Liver (tissue), 7 donors: ENCODE measurements at regions not wholly inside any gene's neighbourhood (a gene's known extent, or its start where the extent isn't known, plus 50 kb on each side); places are given as distances from the start of the nearest gene placed in this dataset.

Experiments
- DNase-seq: peaks from one replicate; pipeline ENCODE4 v3.0.0-alpha.2; 2017; ENCODE audit warnings: low spot score
- H3K27ac ChIP-seq, 2 donors: one replicate each; pipeline ENCODE4 v1.7.0; 2013; ENCODE audit warnings: inconsistent platforms in 2 of 2, low read length in 2 of 2, control low read depth in 1 of 2, low read depth in 1 of 2, mild to moderate bottlenecking in 1 of 2
- H3K27me3 ChIP-seq, 4 donors: one replicate each; pipeline versions ENCODE4 v1.6.1 to v1.7.0; 2013; ENCODE audit warnings: low read length in 3 of 4, inconsistent platforms in 1 of 4, mild to moderate bottlenecking in 1 of 4, moderate library complexity in 1 of 4; ENCODE audit not compliant: control insufficient read depth in 4 of 4, insufficient read depth in 4 of 4
- H3K36me3 ChIP-seq, 4 donors: one replicate each; pipeline versions ENCODE4 v1.6.1 to v1.7.0; 2013; ENCODE audit warnings: low read length in 3 of 4, mild to moderate bottlenecking in 3 of 4, low read depth in 1 of 4, moderate library complexity in 1 of 4; ENCODE audit not compliant: control insufficient read depth in 4 of 4, insufficient read depth in 3 of 4
- H3K4me1 ChIP-seq, 4 donors: one replicate each; pipeline versions ENCODE4 v1.6.1 to v1.7.0; 2013; ENCODE audit warnings: low read length in 3 of 4, mild to moderate bottlenecking in 3 of 4, moderate library complexity in 1 of 4; ENCODE audit not compliant: control insufficient read depth in 4 of 4, insufficient read depth in 4 of 4
- H3K4me3 ChIP-seq, 3 donors: one replicate each; pipeline versions ENCODE4 v1.6.1 to v1.7.0; 2013; ENCODE audit warnings: low read length in 3 of 3, control low read depth in 1 of 3, low read depth in 1 of 3, mild to moderate bottlenecking in 1 of 3
- H3K9ac ChIP-seq, 2 donors: one replicate each; pipeline ENCODE4 v1.7.0; 2013; ENCODE audit warnings: low read length in 2 of 2, mild to moderate bottlenecking in 2 of 2, moderate library complexity in 2 of 2, control low read depth in 1 of 2, low read depth in 1 of 2
- H3K9me3 ChIP-seq, 4 donors: one replicate each; pipeline versions ENCODE4 v1.6.1 to v1.7.0; 2013; ENCODE audit warnings: low read length in 3 of 4; ENCODE audit not compliant: control insufficient read depth in 4 of 4
- CTCF ChIP-seq: fragments of 150-350 bp; IDR thresholded peaks from 2 replicates; pipeline ENCODE4 v1.5.1; 2017; ENCODE audit warnings: improper control_type of control experiment, low read depth, low read length; ENCODE audit not compliant: missing input control
- EGR1 ChIP-seq, 2 donors: IDR thresholded peaks; 2 replicates each; pipeline ENCODE4 v1.6.1; 2016 to 2018; ENCODE audit warnings: antibody characterized with exemption in 2 of 2, low read depth in 2 of 2
- FOXA1 ChIP-seq: IDR thresholded peaks from 2 replicates; pipeline ENCODE4 v1.6.1; 2016; ENCODE audit warnings: antibody characterized with exemption
- FOXA2 ChIP-seq: IDR thresholded peaks from 2 replicates; pipeline ENCODE4 v1.6.1; 2016; ENCODE audit warnings: antibody characterized with exemption
- GABPA ChIP-seq, 2 donors: IDR thresholded peaks in 1 of 2; conservative IDR thresholded peaks in 1 of 2; 2 replicates each; pipeline ENCODE4 v1.6.1; 2016; ENCODE audit warnings: antibody characterized with exemption in 2 of 2, mild to moderate bottlenecking in 1 of 2, moderate library complexity in 1 of 2
- HNF4A ChIP-seq, 2 donors: conservative IDR thresholded peaks; 2 replicates each; pipeline ENCODE4 v1.6.1; 2016; ENCODE audit warnings: antibody characterized with exemption in 2 of 2, mild to moderate bottlenecking in 2 of 2
- HNF4G ChIP-seq: IDR thresholded peaks from 2 replicates; pipeline ENCODE4 v1.6.1; 2016; ENCODE audit warnings: antibody characterized with exemption
- JUND ChIP-seq, 2 donors: IDR thresholded peaks; 2 replicates each; pipeline ENCODE4 v1.6.1; 2016; ENCODE audit warnings: antibody characterized with exemption in 2 of 2
- NR2F2 ChIP-seq: IDR thresholded peaks from 2 replicates; pipeline ENCODE4 v1.6.1; 2016; ENCODE audit warnings: antibody characterized with exemption
- RAD21 ChIP-seq, 2 donors: IDR thresholded peaks; 2 replicates each; pipeline ENCODE4 v1.6.1; 2016; ENCODE audit warnings: antibody characterized with exemption in 2 of 2, mild to moderate bottlenecking in 2 of 2
- REST ChIP-seq: IDR thresholded peaks from 2 replicates; pipeline ENCODE4 v1.6.1; 2016; ENCODE audit warnings: antibody characterized with exemption, mild to moderate bottlenecking
- RXRA ChIP-seq, 2 donors: IDR thresholded peaks; 2 replicates each; pipeline ENCODE4 v1.6.1; 2017 to 2018; ENCODE audit warnings: antibody characterized with exemption in 2 of 2, mild to moderate bottlenecking in 1 of 2
- SP1 ChIP-seq: IDR thresholded peaks from 2 replicates; pipeline ENCODE4 v1.6.1; 2018; ENCODE audit warnings: antibody characterized with exemption, mild to moderate bottlenecking
- TAF1 ChIP-seq: conservative IDR thresholded peaks from 2 replicates; pipeline ENCODE4 v1.6.1; 2016; ENCODE audit warnings: antibody characterized with exemption, mild to moderate bottlenecking
- YY1 ChIP-seq: IDR thresholded peaks from 2 replicates; pipeline ENCODE4 v1.6.1; 2016; ENCODE audit warnings: antibody characterized with exemption, mild to moderate bottlenecking
- TF ChIP-seq, protein P1 (sequence below): IDR thresholded peaks from 2 replicates; pipeline ENCODE4 v1.6.1; 2016; ENCODE audit warnings: antibody characterized with exemption
- TF ChIP-seq, protein P2 (sequence below): IDR thresholded peaks from 2 replicates; pipeline ENCODE4 v1.6.1; 2016; ENCODE audit warnings: antibody characterized with exemption
- TF ChIP-seq, protein P3 (sequence below): IDR thresholded peaks from 2 replicates; pipeline ENCODE4 v1.6.1; 2016; ENCODE audit warnings: antibody characterized with exemption
- donor health status: healthy.
- donor health status: healthy.
- donor health status: healthy.
- donor health status: healthy.

- Histone ChIP-seq H3K9me3 (no peaks in the 10 kb centered on the region), H3K27ac (no peak overlapping the region), H3K4me1 (no peaks in the 10 kb centered on the region), H3K4me3 (no peak overlapping the region), H3K9ac (no peak overlapping the region), H3K36me3 (no peaks in the 10 kb centered on the region), H3K27me3 (no peaks in the 10 kb centered on the region)
- no peak for TF ChIP-seq CTCF
- TF ChIP-seq EGR1 (IDR thresholded peaks at IDR 0.05; ENCODE audit: low read depth in 2 of 2) = no peak
- no peak for TF ChIP-seq HNF4A (conservative IDR thresholded peaks at IDR 0.05)
- no peak for TF ChIP-seq JUND (IDR thresholded peaks at IDR 0.05)
- TF ChIP-seq TAF1 = no peak
- no peak for TF ChIP-seq REST
- TF ChIP-seq, protein P1, sequence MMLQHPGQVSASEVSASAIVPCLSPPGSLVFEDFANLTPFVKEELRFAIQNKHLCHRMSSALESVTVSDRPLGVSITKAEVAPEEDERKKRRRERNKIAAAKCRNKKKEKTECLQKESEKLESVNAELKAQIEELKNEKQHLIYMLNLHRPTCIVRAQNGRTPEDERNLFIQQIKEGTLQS = no peak
- no peak for TF ChIP-seq FOXA1
- no peak for TF ChIP-seq FOXA2
- no peak for TF ChIP-seq SP1
- TF ChIP-seq, protein P2, sequence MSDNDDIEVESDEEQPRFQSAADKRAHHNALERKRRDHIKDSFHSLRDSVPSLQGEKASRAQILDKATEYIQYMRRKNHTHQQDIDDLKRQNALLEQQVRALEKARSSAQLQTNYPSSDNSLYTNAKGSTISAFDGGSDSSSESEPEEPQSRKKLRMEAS = no peak
- no peak for TF ChIP-seq YY1
- TF ChIP-seq RXRA (IDR thresholded peaks at IDR 0.05) = no peak
- TF ChIP-seq, protein P3, sequence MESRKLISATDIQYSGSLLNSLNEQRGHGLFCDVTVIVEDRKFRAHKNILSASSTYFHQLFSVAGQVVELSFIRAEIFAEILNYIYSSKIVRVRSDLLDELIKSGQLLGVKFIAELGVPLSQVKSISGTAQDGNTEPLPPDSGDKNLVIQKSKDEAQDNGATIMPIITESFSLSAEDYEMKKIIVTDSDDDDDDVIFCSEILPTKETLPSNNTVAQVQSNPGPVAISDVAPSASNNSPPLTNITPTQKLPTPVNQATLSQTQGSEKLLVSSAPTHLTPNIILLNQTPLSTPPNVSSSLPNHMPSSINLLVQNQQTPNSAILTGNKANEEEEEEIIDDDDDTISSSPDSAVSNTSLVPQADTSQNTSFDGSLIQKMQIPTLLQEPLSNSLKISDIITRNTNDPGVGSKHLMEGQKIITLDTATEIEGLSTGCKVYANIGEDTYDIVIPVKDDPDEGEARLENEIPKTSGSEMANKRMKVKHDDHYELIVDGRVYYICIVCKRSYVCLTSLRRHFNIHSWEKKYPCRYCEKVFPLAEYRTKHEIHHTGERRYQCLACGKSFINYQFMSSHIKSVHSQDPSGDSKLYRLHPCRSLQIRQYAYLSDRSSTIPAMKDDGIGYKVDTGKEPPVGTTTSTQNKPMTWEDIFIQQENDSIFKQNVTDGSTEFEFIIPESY = no peak
- no peak for TF ChIP-seq NR2F2
- TF ChIP-seq GABPA (IDR thresholded peaks at IDR 0.05 in 1 of 2, conservative IDR thresholded peaks at IDR 0.05 in 1 of 2) = no peak
- DNase-seq = no peak
Observed at GRCh38 chr6:141218583-141218982, 914.1 kb upstream of the GJE1 start.

DNA sequence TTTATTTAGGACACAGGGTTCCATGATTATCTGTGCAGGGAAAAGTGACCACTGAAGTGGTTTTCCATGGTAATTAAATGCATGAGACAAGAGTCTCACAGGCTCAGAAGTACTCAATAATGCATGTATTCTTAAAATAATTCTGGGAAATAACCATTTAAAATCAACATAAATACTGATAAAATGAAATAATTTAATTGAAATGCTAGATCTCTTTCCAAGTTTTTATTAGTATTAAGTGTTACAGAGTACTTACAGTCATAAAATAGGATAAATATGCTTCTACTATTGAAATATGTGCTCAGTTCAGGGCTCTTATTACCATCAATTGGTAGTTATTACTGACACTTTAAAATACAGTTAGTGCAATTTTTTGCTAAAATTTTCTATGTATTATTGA, 916.0 kb upstream of the GJE1 start:
- no peak for DNase-seq
- Histone ChIP-seq H3K9me3 (no peaks in the 10 kb centered on the region), H3K27ac (no peak overlapping the region), H3K4me1 (no peaks in the 10 kb centered on the region), H3K27me3 (no peaks in the 10 kb centered on the region), H3K9ac (no peak overlapping the region), H3K4me3 (no peak overlapping the region), H3K36me3 (no peaks in the 10 kb centered on the region)
- TF ChIP-seq HNF4A (conservative IDR thresholded peaks at IDR 0.05) = no peak
- no peak for TF ChIP-seq REST
- TF ChIP-seq FOXA2 = no peak
- TF ChIP-seq HNF4G = no peak
- TF ChIP-seq, protein P1 = no peak
- no peak for TF ChIP-seq NR2F2
- no peak for TF ChIP-seq YY1
- TF ChIP-seq CTCF = no peak
- no peak for TF ChIP-seq EGR1 (IDR thresholded peaks at IDR 0.05; ENCODE audit: low read depth in 2 of 2)
- no peak for TF ChIP-seq FOXA1
- TF ChIP-seq RAD21 (IDR thresholded peaks at IDR 0.05) = no peak
- no peak for TF ChIP-seq RXRA (IDR thresholded peaks at IDR 0.05)
- TF ChIP-seq TAF1 = no peak
